Myocyte (in vitro differentiated cells): ENCODE measurements at regions not wholly inside any gene's neighbourhood (a gene's known extent, or its start where the extent isn't known, plus 50 kb on each side); places are given as distances from the start of the nearest gene placed in this dataset.

Experiments
- DNase-seq: peaks from one replicate; pipeline ENCODE4 v3.0.0-alpha.2; 2012; ENCODE audit warnings: low read depth

- DNase-seq, result no peak
These were observed 52.2 kb upstream of the TMEM18 start for GRCh38 chr2:729376-729861.

GRCh38 chr2:728165-728564, 51.0 kb upstream of the TMEM18 start:
- no peak for DNase-seq

- DNase-seq, result no peak
These were observed 49.9 kb upstream of the TMEM18 start for GRCh38 chr2:727071-727470.
